ENCODE measurements at regions not wholly inside any gene's neighbourhood (a gene's known extent, or its start where the extent isn't known, plus 50 kb on each side); places are given as distances from the start of the nearest gene placed in this dataset.
"Not testable (repeated sequence)": the region's sequence is repeated elsewhere in the genome, so short reads cannot be mapped to it uniquely, and the experiment has no call there.

- DNase-seq (ENCODE audit: low read depth) = no peak
These were observed 444.3 kb upstream of the PIK3R1 start for GRCh38 chr5:67771221-67771620.

GRCh38 chr5:67770431-67771025 is 445.0 kb upstream of the PIK3R1 start:
- no peak for DNase-seq (ENCODE audit: low read depth)

GRCh38 chr5:67765697-67766096 is 449.9 kb upstream of the PIK3R1 start:
- no peak for DNase-seq (ENCODE audit: low read depth)

GRCh38 chr5:67757771-67758170 is 457.8 kb upstream of the PIK3R1 start:
- DNase-seq (ENCODE audit: low read depth) = not testable (repeated sequence)

GRCh38 chr5:67752357-67752708 is 463.2 kb upstream of the PIK3R1 start:
- no peak for DNase-seq (ENCODE audit: low read depth)

- DNase-seq (ENCODE audit: low read depth) = no peak
These were observed 467.3 kb upstream of the PIK3R1 start for GRCh38 chr5:67748165-67748690.

GRCh38 chr5:67747096-67747495 is 468.5 kb upstream of the PIK3R1 start:
- no peak for DNase-seq (ENCODE audit: low read depth)

GRCh38 chr5:67746608-67747007 is 468.9 kb upstream of the PIK3R1 start:
- not testable (repeated sequence) for DNase-seq (ENCODE audit: low read depth)

- DNase-seq (ENCODE audit: low read depth) = no peak
These were observed 469.5 kb upstream of the PIK3R1 start for GRCh38 chr5:67746103-67746502.

GRCh38 chr5:67732921-67733320 is 482.6 kb upstream of the PIK3R1 start:
- DNase-seq (ENCODE audit: low read depth) = no peak

GRCh38 chr5:67732471-67732870 is 483.1 kb upstream of the PIK3R1 start:
- no peak for DNase-seq (ENCODE audit: low read depth)

GRCh38 chr5:67731886-67732285 is 483.7 kb upstream of the PIK3R1 start:
- DNase-seq (ENCODE audit: low read depth) = no peak

- DNase-seq (ENCODE audit: low read depth) = no peak
These were observed 484.6 kb upstream of the PIK3R1 start for GRCh38 chr5:67730917-67731474.

GRCh38 chr5:67728326-67728890 is 487.1 kb upstream of the PIK3R1 start:
- DNase-seq (ENCODE audit: low read depth) = no peak

GRCh38 chr5:67725604-67726003 is 490.0 kb upstream of the PIK3R1 start:
- DNase-seq (ENCODE audit: low read depth) = no peak

GRCh38 chr5:67724412-67725135 is 491.0 kb upstream of the PIK3R1 start:
- no peak for DNase-seq (ENCODE audit: low read depth)

GRCh38 chr5:67723873-67724272 is 491.7 kb upstream of the PIK3R1 start:
- no peak for DNase-seq (ENCODE audit: low read depth)

GRCh38 chr5:67722582-67722981 is 493.0 kb upstream of the PIK3R1 start:
- not testable (repeated sequence) for DNase-seq (ENCODE audit: low read depth)

GRCh38 chr5:67720162-67720772 is 495.3 kb upstream of the PIK3R1 start:
- no peak for DNase-seq (ENCODE audit: low read depth)

- DNase-seq (ENCODE audit: low read depth) = no peak
These were observed 505.4 kb upstream of the CD180 start for GRCh38 chr5:67702008-67702407.

- DNase-seq (ENCODE audit: low read depth) = no peak
These were observed 503.0 kb upstream of the CD180 start for GRCh38 chr5:67699560-67699959.

- DNase-seq (ENCODE audit: low read depth) = no peak
These were observed 499.8 kb upstream of the CD180 start for GRCh38 chr5:67696446-67696845.

- DNase-seq (ENCODE audit: low read depth) = no peak
These were observed 498.8 kb upstream of the CD180 start for GRCh38 chr5:67695369-67695768.
